ENCODE measurements at regions not wholly inside any gene's neighbourhood (a gene's known extent, or its start where the extent isn't known, plus 50 kb on each side); places are given as distances from the start of the nearest gene placed in this dataset.

DNA sequence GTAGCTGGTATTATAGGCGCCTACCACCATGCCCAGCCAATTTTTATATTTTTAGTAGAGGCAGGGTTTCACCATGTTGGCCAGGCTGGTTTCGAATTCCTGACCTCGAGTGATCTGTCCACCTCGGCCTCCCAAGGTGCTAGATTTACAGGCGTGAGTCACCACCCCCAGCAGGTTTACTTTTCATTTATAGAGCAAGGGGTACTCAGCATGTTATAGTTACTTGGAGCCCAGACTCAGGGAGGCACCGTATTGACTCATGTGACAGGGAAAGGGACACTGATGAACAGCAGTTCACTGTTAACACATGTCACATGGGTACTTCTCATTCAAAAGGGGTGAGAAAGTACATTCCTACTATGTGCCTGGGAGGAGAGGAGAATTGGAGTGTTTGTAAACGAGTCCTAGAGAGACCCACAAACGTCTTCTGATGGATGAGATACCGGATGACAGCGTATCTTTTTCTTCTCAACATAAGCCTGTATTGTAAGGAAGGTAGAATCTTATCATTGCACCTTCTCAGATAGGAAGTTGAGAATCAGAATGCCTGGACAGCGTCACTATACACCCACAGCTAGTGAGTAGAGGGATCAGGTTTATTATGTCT is 510.0 kb downstream of the USP25 start:
- H3K36me3 Mint-ChIP-seq (ENCODE audit: low read depth): no peaks in the 10 kb centered on the region
- no peaks in the 10 kb centered on the region for H3K27me3 Mint-ChIP-seq (ENCODE audit: low read depth)
- no peaks in the 10 kb centered on the region for H3K9me3 Mint-ChIP-seq
- no peak overlapping the region for H3K4me3 Mint-ChIP-seq
- no peak for DNase-seq
- intact Hi-C loops (cut with micrococcal nuclease): no loop called here
- CTCF ChIA-PET: no interaction called here
- H3K27ac Mint-ChIP-seq: no peak overlapping the region
- H3K4me1 Mint-ChIP-seq (ENCODE audit: low read depth): no peaks in the 10 kb centered on the region

- Mint-ChIP-seq H3K9me3 (no peaks in the 10 kb centered on the region), H3K4me3 (no peak overlapping the region), H3K27ac (no peak overlapping the region), H3K4me1 (ENCODE audit: low read depth) (no peaks in the 10 kb centered on the region), H3K36me3 (ENCODE audit: low read depth) (no peaks in the 10 kb centered on the region), H3K27me3 (ENCODE audit: low read depth) (no peaks in the 10 kb centered on the region)
- no peak for DNase-seq
- CTCF ChIA-PET: no interaction called here
- intact Hi-C loops (cut with micrococcal nuclease): no loop called here
These were observed 511.2 kb downstream of the USP25 start for GRCh38 chr21:16241016-16241415.

- intact Hi-C loops (cut with micrococcal nuclease): no loop called here
- no peak for DNase-seq
- Mint-ChIP-seq H3K4me1 (ENCODE audit: low read depth) (no peaks in the 10 kb centered on the region), H3K27me3 (ENCODE audit: low read depth) (no peaks in the 10 kb centered on the region), H3K27ac (no peak overlapping the region), H3K36me3 (ENCODE audit: low read depth) (no peaks in the 10 kb centered on the region), H3K4me3 (no peak overlapping the region), H3K9me3 (no peaks in the 10 kb centered on the region)
- CTCF ChIA-PET: no interaction called here
These were observed 511.7 kb downstream of the USP25 start for GRCh38 chr21:16241479-16241963.

DNA sequence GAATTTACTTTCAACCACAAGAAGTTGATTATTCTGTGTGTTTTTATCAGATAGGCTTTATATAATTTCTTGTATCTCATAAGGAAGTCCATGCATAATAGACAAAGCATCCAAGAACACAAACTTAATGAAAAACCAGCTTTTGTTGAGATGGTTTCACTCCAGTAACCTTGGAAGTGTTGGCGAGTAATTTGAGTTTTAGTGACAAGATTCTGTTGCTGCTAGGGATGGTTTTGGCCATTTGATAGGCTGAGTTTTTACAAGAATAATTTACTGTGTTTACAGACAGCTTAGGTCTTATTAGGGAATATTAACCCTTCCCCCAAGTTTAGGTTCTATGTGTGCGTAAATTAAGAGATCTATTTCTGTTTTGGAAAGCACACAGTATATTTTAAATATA is 513.6 kb downstream of the USP25 start:
- Mint-ChIP-seq H3K4me3 (no peak overlapping the region), H3K27me3 (ENCODE audit: low read depth) (no peaks in the 10 kb centered on the region), H3K27ac (no peak overlapping the region), H3K9me3 (no peaks in the 10 kb centered on the region), H3K36me3 (ENCODE audit: low read depth) (no peaks in the 10 kb centered on the region), H3K4me1 (ENCODE audit: low read depth) (no peaks in the 10 kb centered on the region)
- CTCF ChIA-PET: no interaction called here
- intact Hi-C loops (cut with micrococcal nuclease): no loop called here
- no peak for DNase-seq

DNA sequence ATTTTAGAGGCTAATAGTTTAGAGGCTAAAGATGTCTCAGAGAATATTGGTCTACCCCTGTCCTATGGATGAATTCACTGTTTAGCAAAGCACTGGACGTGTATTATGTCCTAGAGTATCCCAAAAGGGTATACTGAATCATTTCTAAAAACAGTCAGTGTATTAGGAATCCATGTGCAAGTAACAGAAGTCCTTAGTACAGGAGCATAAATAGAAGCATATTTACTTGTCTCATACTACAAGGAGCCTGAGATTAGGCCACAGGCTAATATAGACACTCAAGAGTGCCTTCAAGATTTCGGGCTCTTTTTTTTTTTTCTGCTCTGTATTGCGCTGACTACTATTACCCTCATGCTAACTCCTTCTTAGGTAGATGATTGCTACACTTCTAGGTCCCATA is 518.9 kb downstream of the USP25 start:
- Mint-ChIP-seq H3K27me3 (ENCODE audit: low read depth) (no peaks in the 10 kb centered on the region), H3K4me1 (ENCODE audit: low read depth) (no peaks in the 10 kb centered on the region), H3K36me3 (ENCODE audit: low read depth) (no peaks in the 10 kb centered on the region), H3K9me3 (no peaks in the 10 kb centered on the region), H3K4me3 (no peak overlapping the region), H3K27ac (no peak overlapping the region)
- intact Hi-C loops (cut with micrococcal nuclease): no loop called here
- CTCF ChIA-PET: interaction anchor here (0.6 kb wide), 1 partner anchor 31 kb away, joined by 3 read pairs; no protein-coding TSS in a partner anchor
- no peak for DNase-seq

DNA sequence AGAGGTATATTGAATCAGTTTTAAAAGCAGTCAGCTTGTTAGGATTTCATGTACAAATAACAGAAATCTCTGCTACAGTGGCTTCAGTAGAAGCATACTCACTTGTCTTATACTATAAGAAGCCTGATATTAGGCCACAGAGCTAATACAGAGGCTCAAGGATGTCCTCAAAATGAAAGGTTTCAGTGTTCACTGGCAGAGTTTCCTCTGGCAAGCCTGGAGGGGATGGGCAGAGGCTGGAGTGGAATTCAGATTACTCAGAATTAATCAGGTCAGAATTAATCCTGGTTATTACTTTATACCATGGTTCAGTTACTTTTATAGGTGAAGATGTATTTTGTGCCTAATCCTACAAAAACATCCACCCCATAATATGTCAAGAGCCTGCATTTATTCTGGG is 520.5 kb downstream of the USP25 start:
- no peak for DNase-seq
- Mint-ChIP-seq H3K4me1 (ENCODE audit: low read depth) (no peaks in the 10 kb centered on the region), H3K36me3 (ENCODE audit: low read depth) (no peaks in the 10 kb centered on the region)

DNA sequence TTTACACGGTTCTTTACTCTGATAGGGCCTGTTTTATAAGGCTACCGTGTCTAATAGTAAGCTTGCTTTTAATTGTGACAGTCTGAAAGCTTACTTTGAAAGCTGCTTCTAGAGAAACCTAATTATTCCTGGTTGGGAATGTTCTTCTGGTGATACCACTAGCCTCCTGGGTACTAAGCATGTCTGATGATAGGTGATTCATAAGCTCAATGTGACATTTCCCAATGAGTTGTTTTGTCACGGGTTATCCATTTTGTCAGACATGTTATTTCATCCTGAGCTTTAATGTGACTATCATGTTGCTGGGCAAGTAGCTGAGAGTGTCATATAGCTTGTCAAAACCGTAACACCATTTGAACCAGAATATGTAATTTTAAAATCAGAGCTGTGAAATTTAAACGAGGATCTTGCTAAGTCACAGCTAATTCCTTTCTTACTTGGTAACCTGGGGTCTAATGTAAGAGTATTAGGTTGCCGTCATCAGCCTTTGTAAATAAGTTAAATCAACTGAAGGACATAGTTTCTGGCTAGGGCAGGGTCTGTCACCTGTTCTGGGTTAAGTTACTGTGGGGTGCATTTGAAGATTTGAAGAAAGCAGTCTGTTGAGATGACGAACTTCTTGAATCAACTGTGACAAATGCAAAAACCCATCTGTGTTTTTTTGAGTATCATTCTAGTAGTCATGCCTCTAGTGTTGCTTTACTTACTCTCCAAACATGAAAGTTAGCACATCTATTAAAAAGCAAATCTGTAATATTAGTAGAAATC is 529.2 kb downstream of the USP25 start:
- H3K4me1 Mint-ChIP-seq (ENCODE audit: low read depth): no peaks in the 10 kb centered on the region
- DNase-seq: no peak
- H3K27ac Mint-ChIP-seq: no peak overlapping the region
- H3K27me3 Mint-ChIP-seq (ENCODE audit: low read depth): no peaks in the 10 kb centered on the region
- no peaks in the 10 kb centered on the region for H3K36me3 Mint-ChIP-seq (ENCODE audit: low read depth)
- no peak overlapping the region for H3K4me3 Mint-ChIP-seq
- no peaks in the 10 kb centered on the region for H3K9me3 Mint-ChIP-seq
- CTCF ChIA-PET: interaction anchor here (1.1 kb wide), 1 partner anchor 9 kb away, joined by 3 read pairs; no protein-coding TSS in a partner anchor
- intact Hi-C loops (cut with micrococcal nuclease): loop anchor here (10.0 kb wide), 1 partner anchor 56 kb away; no protein-coding TSS in a partner anchor

More for the DNA sequence above, 520.5 kb downstream of the USP25 start:
- H3K27me3 Mint-ChIP-seq (ENCODE audit: low read depth): no peaks in the 10 kb centered on the region
- intact Hi-C loops (cut with micrococcal nuclease): loop anchor here (10.0 kb wide), 1 partner anchor 65 kb away; no protein-coding TSS in a partner anchor
- CTCF ChIA-PET: no interaction called here
- H3K4me3 Mint-ChIP-seq: no peak overlapping the region
- no peaks in the 10 kb centered on the region for H3K9me3 Mint-ChIP-seq
- no peak overlapping the region for H3K27ac Mint-ChIP-seq

DNA sequence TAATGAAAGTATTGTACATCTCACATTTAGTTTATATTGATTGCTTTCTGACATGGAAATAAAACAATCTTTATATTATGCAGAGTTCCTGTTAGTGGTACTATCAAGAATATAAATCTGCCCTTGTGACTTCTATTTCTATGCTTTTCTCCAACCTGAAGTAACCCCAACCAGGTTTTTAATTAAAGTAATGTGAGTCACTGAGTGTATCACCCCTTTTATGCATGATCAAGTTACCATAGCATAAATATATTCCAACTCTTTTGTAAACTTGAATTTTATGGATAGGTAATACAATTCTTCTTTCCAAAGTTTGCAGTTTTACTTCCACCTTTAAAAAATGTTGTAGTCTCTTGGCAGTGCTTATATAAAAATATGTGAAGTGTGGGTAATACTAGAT is 532.3 kb downstream of the USP25 start:
- CTCF ChIA-PET: no interaction called here
- Mint-ChIP-seq H3K27me3 (ENCODE audit: low read depth) (no peaks in the 10 kb centered on the region), H3K27ac (no peak overlapping the region), H3K4me1 (ENCODE audit: low read depth) (no peaks in the 10 kb centered on the region), H3K4me3 (no peak overlapping the region), H3K9me3 (no peaks in the 10 kb centered on the region), H3K36me3 (ENCODE audit: low read depth) (no peaks in the 10 kb centered on the region)
- DNase-seq: no peak
- intact Hi-C loops (cut with micrococcal nuclease): no loop called here

DNA sequence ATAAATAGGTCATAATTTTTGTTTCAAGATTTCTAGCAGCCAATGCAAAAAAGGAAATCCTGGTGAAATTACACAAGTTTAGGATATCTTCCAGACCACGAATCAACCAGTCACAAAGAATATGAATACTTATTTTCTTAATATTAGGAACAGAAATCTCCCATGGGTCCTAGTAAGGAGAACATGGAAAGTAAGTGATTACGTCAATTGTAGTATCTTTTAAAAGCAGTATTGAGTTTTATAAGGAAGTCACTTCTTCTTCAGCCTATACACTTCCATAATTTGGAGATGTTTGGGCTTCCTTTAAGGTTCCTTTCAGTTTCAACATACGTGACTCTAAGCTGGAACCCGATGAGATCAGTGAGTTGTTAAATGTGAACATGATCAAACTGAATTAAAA is 534.5 kb downstream of the USP25 start:
- no peak overlapping the region for H3K27ac Mint-ChIP-seq

DNA sequence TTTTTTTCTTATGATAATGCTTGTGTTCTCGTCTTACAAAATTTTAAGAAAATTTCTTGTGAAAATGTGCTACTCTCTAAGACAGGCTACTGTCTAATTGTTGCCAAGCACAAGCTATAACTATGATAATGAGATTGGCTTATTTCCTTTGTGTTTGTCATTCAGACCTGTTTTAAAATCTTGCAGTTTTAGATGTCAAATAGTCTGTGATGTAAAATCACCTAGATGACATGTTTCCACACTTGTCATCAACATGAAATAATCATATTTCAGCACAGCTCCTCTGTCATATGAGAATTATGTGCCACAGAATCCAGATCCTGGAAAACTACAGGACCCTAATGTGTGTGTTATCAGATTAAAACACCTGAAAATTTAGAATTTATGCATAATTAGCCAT is 539.7 kb downstream of the USP25 start:
- Mint-ChIP-seq H3K9me3 (no peaks in the 10 kb centered on the region), H3K27ac (no peak overlapping the region), H3K4me1 (ENCODE audit: low read depth) (no peaks in the 10 kb centered on the region), H3K27me3 (ENCODE audit: low read depth) (no peaks in the 10 kb centered on the region), H3K36me3 (ENCODE audit: low read depth) (no peaks in the 10 kb centered on the region), H3K4me3 (no peak overlapping the region)
- intact Hi-C loops (cut with micrococcal nuclease): no loop called here
- no peak for DNase-seq
- CTCF ChIA-PET: interaction anchor here (0.7 kb wide), 1 partner anchor 385 kb away, joined by 3 read pairs; no protein-coding TSS in a partner anchor

More for the DNA sequence above, 534.5 kb downstream of the USP25 start:
- intact Hi-C loops (cut with micrococcal nuclease): no loop called here
- no peaks in the 10 kb centered on the region for H3K36me3 Mint-ChIP-seq (ENCODE audit: low read depth)
- no peaks in the 10 kb centered on the region for H3K9me3 Mint-ChIP-seq
- H3K4me1 Mint-ChIP-seq (ENCODE audit: low read depth): no peaks in the 10 kb centered on the region
- no peak for DNase-seq
- CTCF ChIA-PET: no interaction called here
- no peak overlapping the region for H3K4me3 Mint-ChIP-seq
- H3K27me3 Mint-ChIP-seq (ENCODE audit: low read depth): no peaks in the 10 kb centered on the region

DNA sequence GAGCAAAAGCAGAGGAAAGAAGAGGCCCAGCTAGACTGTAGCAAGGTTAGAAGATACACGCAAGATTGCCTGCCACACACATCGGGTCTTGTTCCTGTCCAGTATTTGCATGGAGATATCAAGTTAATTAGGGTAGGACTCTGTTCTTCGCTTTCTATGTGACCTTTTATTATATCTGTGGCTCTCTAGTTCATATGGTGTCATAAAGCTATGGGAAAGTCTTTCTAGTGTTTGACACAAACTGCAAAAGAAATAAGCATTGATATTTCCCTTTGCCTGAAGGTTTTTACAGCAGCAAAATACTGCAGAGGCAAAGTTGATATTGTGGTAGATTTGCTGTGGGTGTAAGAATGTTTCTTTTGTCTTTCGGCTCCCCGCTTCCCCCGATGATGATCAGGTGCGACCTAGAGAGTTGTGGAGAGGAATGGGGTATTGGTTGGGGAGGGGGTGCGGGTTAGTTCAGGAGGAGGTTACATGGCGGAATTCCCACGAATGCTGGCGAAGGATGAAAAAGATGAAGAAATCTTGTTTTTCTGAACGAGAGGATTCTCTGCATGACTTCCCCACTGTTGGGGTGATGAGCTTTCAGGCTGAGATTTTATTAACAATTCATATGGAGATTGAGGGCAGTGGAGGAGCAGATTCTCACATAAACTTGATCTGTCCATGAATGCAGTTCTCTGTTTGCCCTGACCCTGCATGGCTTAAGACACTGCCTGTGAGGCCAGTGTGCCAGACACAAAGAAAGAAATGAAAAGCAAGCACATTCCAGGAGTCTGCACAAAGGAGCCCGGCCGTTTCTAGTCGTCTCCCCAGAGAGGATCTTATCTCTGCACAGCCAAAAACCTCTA is 550.2 kb downstream of the USP25 start:
- no peak overlapping the region for H3K27ac Mint-ChIP-seq
- intact Hi-C loops (cut with micrococcal nuclease): no loop called here
- H3K4me3 Mint-ChIP-seq: no peak overlapping the region
- no peaks in the 10 kb centered on the region for H3K27me3 Mint-ChIP-seq (ENCODE audit: low read depth)
- H3K9me3 Mint-ChIP-seq: no peaks in the 10 kb centered on the region
- no peaks in the 10 kb centered on the region for H3K4me1 Mint-ChIP-seq (ENCODE audit: low read depth)
- no peaks in the 10 kb centered on the region for H3K36me3 Mint-ChIP-seq (ENCODE audit: low read depth)
- CTCF ChIA-PET: interaction anchor here (0.7 kb wide), 1 partner anchor 31 kb away, joined by 3 read pairs; no protein-coding TSS in a partner anchor
- no peak for DNase-seq

GRCh38 chr21:16280686-16281091 is 550.9 kb downstream of the USP25 start:
- no peaks in the 10 kb centered on the region for H3K36me3 Mint-ChIP-seq (ENCODE audit: low read depth)
- H3K4me3 Mint-ChIP-seq: no peak overlapping the region
- no peaks in the 10 kb centered on the region for H3K9me3 Mint-ChIP-seq
- H3K4me1 Mint-ChIP-seq (ENCODE audit: low read depth): no peaks in the 10 kb centered on the region
- H3K27me3 Mint-ChIP-seq (ENCODE audit: low read depth): no peaks in the 10 kb centered on the region
- CTCF ChIA-PET: no interaction called here
- no peak for DNase-seq
- H3K27ac Mint-ChIP-seq: no peak overlapping the region
- intact Hi-C loops (cut with micrococcal nuclease): no loop called here
